Upper lobe of left lung (tissue), 6 donors: ENCODE measurements at regions not wholly inside any gene's neighbourhood (a gene's known extent, or its start where the extent isn't known, plus 50 kb on each side); places are given as distances from the start of the nearest gene placed in this dataset.

Experiments
- ATAC-seq, 2 donors: fragments of 200-7000 bp; cut with Tn5 transposase; one replicate each; pipeline ENCODE4 v1.9.1; 2022; ENCODE audit warnings: mild to moderate bottlenecking in 2 of 2, moderate library complexity in 2 of 2; ENCODE audit not compliant: low FRiP score in 2 of 2
- DNase-seq, 2 donors: peaks; one replicate each; pipeline ENCODE4 v3.0.0-alpha.2; 2019 to 2020
- H3K27ac ChIP-seq, 4 donors: fragments of 200-600 bp; sonication (generic); one replicate each; pipeline ENCODE4 v1.5.1; 2016 to 2019
- H3K27me3 ChIP-seq, 4 donors: fragments of 200-600 bp; sonication (generic); one replicate each; pipeline ENCODE4 v1.5.1; 2017 to 2019
- H3K36me3 ChIP-seq, 4 donors: fragments of 200-600 bp; sonication (generic); one replicate each; pipeline ENCODE4 v1.5.1; 2016 to 2019
- H3K4me1 ChIP-seq, 4 donors: fragments of 200-600 bp; sonication (generic); one replicate each; pipeline ENCODE4 v1.5.1; 2018 to 2019
- H3K4me3 ChIP-seq, 4 donors: fragments of 200-600 bp; sonication (generic); one replicate each; pipeline ENCODE4 v1.5.1; 2017 to 2019; ENCODE audit warnings: mild to moderate bottlenecking in 2 of 4, moderate library complexity in 1 of 4
- H3K9me3 ChIP-seq, 4 donors: fragments of 200-600 bp; sonication (generic); one replicate each; pipeline ENCODE4 v1.5.1; 2018 to 2019
- CTCF ChIP-seq, 6 experiments: fragments of 450-650 bp in 4 of 6; fragments of 200-600 bp in 2 of 6; sonication (generic) in 2 of 6; IDR thresholded peaks; one replicate each; pipeline ENCODE4 v1.5.1; 2016 to 2019; ENCODE audit warnings: antibody characterized with exemption in 6 of 6
- EP300 ChIP-seq, 4 donors: sonication (generic); formaldehyde crosslinking; IDR thresholded peaks; one replicate each; pipeline ENCODE4 v1.5.1; 2017; ENCODE audit warnings: antibody characterized with exemption in 4 of 4, control low read depth in 2 of 4
- POLR2A ChIP-seq, 4 donors: fragments of 450-650 bp; IDR thresholded peaks; one replicate each; pipeline ENCODE4 v1.5.1; 2016 to 2017; ENCODE audit warnings: antibody characterized with exemption in 4 of 4, mild to moderate bottlenecking in 2 of 4
- POLR2AphosphoS5 ChIP-seq, 2 donors: sonication (generic); formaldehyde crosslinking; IDR thresholded peaks; one replicate each; pipeline ENCODE4 v1.5.1; 2017; ENCODE audit warnings: antibody characterized with exemption in 2 of 2
- whole genome bisulfite sequencing, 2 donors: methylation state at CpG; one replicate each; pipeline ENCODE4 v1.1.5; 2017 to 2018; 5-methylcytosine and 5-hydroxymethylcytosine counted together
- donor health status: DM: no; HTN: no; CAD: no; lungs with moderate emphysema.
- donor health status: DM: no; HTN: yes; CAD: no; lungs with severe emphysema.

GRCh38 chr2:116416731-116417377, 1397.6 kb upstream of the DDX18 start:
- 69 to 78% methylated on average over 3 of the region's 3 CpGs for WGBS, 2 donors
- Histone ChIP-seq H3K9me3 (peaks cover 0 to 7% (median 0%) of the 10 kb centered on the region in 4 donors), H3K27me3 (no peaks in the 10 kb centered on the region), H3K27ac (no peak overlapping the region), H3K4me3 (no peak overlapping the region), H3K4me1 (no peaks in the 10 kb centered on the region), H3K36me3 (no peaks in the 10 kb centered on the region)
- TF ChIP-seq POLR2A (IDR thresholded peaks at IDR 0.05) (no peak), CTCF (IDR thresholded peaks at IDR 0.05) (no peak), EP300 (IDR thresholded peaks at IDR 0.05) (no peak), POLR2AphosphoS5 (IDR thresholded peaks at IDR 0.05) (no peak)
- no peak for ATAC-seq
- DNase-seq: no peak

- DNase-seq: no peak
- H3K27me3 ChIP-seq: no peaks in the 10 kb centered on the region
- no peak overlapping the region for H3K27ac ChIP-seq
- H3K4me3 ChIP-seq: no peak overlapping the region
- H3K36me3 ChIP-seq: no peaks in the 10 kb centered on the region
- H3K4me1 ChIP-seq: no peaks in the 10 kb centered on the region
- no peak for ATAC-seq
- 48 to 61% methylated on average over 4 of the region's 4 CpGs for WGBS, 2 donors
- peaks cover 0 to 7% (median 0%) of the 10 kb centered on the region in 4 donors for H3K9me3 ChIP-seq
- TF ChIP-seq EP300 (IDR thresholded peaks at IDR 0.05) (no peak), POLR2A (IDR thresholded peaks at IDR 0.05) (no peak), POLR2AphosphoS5 (IDR thresholded peaks at IDR 0.05) (no peak), CTCF (IDR thresholded peaks at IDR 0.05) (no peak)
Observed at GRCh38 chr2:116435648-116436047, 1378.8 kb upstream of the DDX18 start.

- no peak for TF ChIP-seq EP300 (IDR thresholded peaks at IDR 0.05)
- TF ChIP-seq POLR2AphosphoS5 (IDR thresholded peaks at IDR 0.05): no peak
- TF ChIP-seq CTCF (IDR thresholded peaks at IDR 0.05): no peak
- TF ChIP-seq POLR2A (IDR thresholded peaks at IDR 0.05): no peak
- Histone ChIP-seq H3K4me1 (no peaks in the 10 kb centered on the region), H3K9me3 (peaks cover 0 to 16% (median 0%) of the 10 kb centered on the region in 4 donors), H3K36me3 (no peaks in the 10 kb centered on the region), H3K4me3 (no peak overlapping the region), H3K27ac (no peak overlapping the region), H3K27me3 (no peaks in the 10 kb centered on the region)
- WGBS, 2 donors: 57 to 61% methylated on average over 5 of the region's 5 CpGs
- no peak for DNase-seq
- no peak for ATAC-seq
Observed at GRCh38 chr2:116440104-116440653, 1374.3 kb upstream of the DDX18 start.

GRCh38 chr2:116442418-116442817, 1372.1 kb upstream of the DDX18 start:
- Histone ChIP-seq H3K4me3 (no peak overlapping the region), H3K27me3 (no peaks in the 10 kb centered on the region), H3K36me3 (no peaks in the 10 kb centered on the region), H3K4me1 (no peaks in the 10 kb centered on the region), H3K9me3 (peaks cover 0 to 19% (median 0%) of the 10 kb centered on the region in 4 donors), H3K27ac (no peak overlapping the region)
- TF ChIP-seq EP300 (IDR thresholded peaks at IDR 0.05): no peak
- no peak for TF ChIP-seq POLR2A (IDR thresholded peaks at IDR 0.05)
- no peak for TF ChIP-seq CTCF (IDR thresholded peaks at IDR 0.05)
- no peak for TF ChIP-seq POLR2AphosphoS5 (IDR thresholded peaks at IDR 0.05)
- ATAC-seq (no peak), DNase-seq (no peak)
- 53 to 83% methylated on average over 3 of the region's 3 CpGs for WGBS, 2 donors
